DMS53 treated with DMSO at 0.1 percent for 48 hours (cell line): ENCODE measurements at regions not wholly inside any gene's neighbourhood (a gene's known extent, or its start where the extent isn't known, plus 50 kb on each side); places are given as distances from the start of the nearest gene placed in this dataset.

Experiments
- DNase-seq: peaks from one replicate; lab custom pipeline; 2025; ENCODE audit not compliant: unreplicated experiment; lab: John Stamatoyannopoulos, UW

GRCh38 chr4:63526251-63526650 is 883.0 kb downstream of the TECRL start:
- no peak for DNase-seq

- DNase-seq: no peak
Observed at GRCh38 chr4:63524764-63525163, 884.5 kb downstream of the TECRL start.

- DNase-seq: no peak
Observed at GRCh38 chr4:63505714-63506460, 903.4 kb downstream of the TECRL start.

GRCh38 chr4:63493265-63493664 is 916.0 kb downstream of the TECRL start:
- no peak for DNase-seq

- DNase-seq: no peak
Observed at GRCh38 chr4:63492515-63492914, 916.7 kb downstream of the TECRL start.

GRCh38 chr4:63464393-63464792 is 944.9 kb downstream of the TECRL start:
- DNase-seq: no peak

- DNase-seq: no peak
Observed at GRCh38 chr4:63460075-63460474, 949.2 kb downstream of the TECRL start.

GRCh38 chr4:63459329-63459728 is 949.9 kb downstream of the TECRL start:
- no peak for DNase-seq

- DNase-seq: no peak
Observed at GRCh38 chr4:63458010-63458409, 951.2 kb downstream of the TECRL start.

- no peak for DNase-seq
Observed at GRCh38 chr4:63440236-63440635, 969.0 kb downstream of the TECRL start.

GRCh38 chr4:63430105-63430504 is 979.1 kb downstream of the TECRL start:
- DNase-seq: no peak

GRCh38 chr4:63396269-63396668 is 1013.0 kb downstream of the TECRL start:
- DNase-seq: no peak

- peak; percentile 34 for DNase-seq
Observed at GRCh38 chr4:63393544-63393943, 1015.7 kb downstream of the TECRL start.

GRCh38 chr4:63379750-63380522 is 1029.3 kb downstream of the TECRL start:
- DNase-seq: no peak

GRCh38 chr4:63371001-63371400 is 1038.2 kb downstream of the TECRL start:
- no peak for DNase-seq

GRCh38 chr4:63361628-63362027 is 1047.6 kb downstream of the TECRL start:
- no peak for DNase-seq

GRCh38 chr4:63361066-63361465 is 1048.2 kb downstream of the TECRL start:
- DNase-seq: no peak

GRCh38 chr4:63349674-63350025 is 1059.6 kb downstream of the TECRL start:
- no peak for DNase-seq

GRCh38 chr4:63348735-63349673 is 1060.2 kb downstream of the TECRL start:
- DNase-seq: no peak

- DNase-seq: no peak
Observed at GRCh38 chr4:63325140-63325539, 1084.1 kb downstream of the TECRL start.

GRCh38 chr4:63316633-63317032 is 1092.6 kb downstream of the TECRL start:
- DNase-seq: no peak
